Hematopoietic multipotent progenitor cell treated with erythropoietin and hydrocortisone succinate and interleukin-3 and kit ligand, for 17 days (in vitro differentiated cells): ENCODE measurements at regions not wholly inside any gene's neighbourhood (a gene's known extent, or its start where the extent isn't known, plus 50 kb on each side); places are given as distances from the start of the nearest gene placed in this dataset.
"Not testable (repeated sequence)": the region's sequence is repeated elsewhere in the genome, so short reads cannot be mapped to it uniquely, and the experiment has no call there.

ENCODE experiments used
- DNase-seq: peaks from one replicate; pipeline ENCODE4 v3.0.0-alpha.2; 2015; ENCODE audit warnings: low spot score

- no peak for DNase-seq
These were observed 121.1 kb downstream of the BOD1 start for GRCh38 chr5:173495225-173495904.

DNA sequence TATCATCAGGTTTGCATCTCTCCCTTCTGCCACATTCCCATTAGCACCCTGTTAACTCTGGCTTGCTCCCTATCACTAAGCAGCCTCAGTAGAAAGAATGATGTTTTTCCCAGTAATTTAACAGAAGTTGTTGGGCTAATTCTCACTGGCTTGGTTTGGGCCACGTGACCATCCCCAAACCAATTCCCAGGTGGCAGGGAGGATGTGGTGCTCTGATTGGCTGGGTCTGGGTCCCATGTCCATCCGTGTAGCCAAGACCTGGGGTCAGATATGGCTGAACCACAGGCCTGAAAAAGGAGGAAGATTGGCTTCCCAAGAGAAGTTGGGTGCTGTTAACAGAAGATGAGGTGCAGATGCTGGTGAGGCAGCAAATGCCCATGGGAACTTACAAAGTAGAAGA lies 122.0 kb downstream of the BOD1 start:
- no peak for DNase-seq

DNA sequence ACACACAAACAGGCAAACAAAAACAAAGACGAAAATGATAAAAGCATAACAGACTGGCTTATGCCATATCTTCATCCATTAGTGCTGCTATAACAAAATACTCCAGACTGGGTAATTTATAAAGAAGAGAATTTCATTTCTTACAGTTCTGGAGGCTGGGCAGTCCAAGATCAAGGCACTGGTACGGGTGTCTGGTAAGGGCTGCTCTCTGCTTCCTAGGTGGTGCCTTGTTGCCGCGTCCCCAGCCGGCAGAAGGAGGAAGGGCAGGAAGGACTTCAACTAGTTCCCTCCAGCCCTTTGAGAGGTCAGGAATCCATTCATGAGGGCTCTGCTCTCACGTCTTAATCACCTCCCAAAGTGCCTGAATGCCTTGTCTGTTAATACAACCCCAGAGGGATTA lies 122.6 kb downstream of the BOD1 start:
- no peak for DNase-seq

- DNase-seq: no peak
These were observed 123.4 kb downstream of the BOD1 start for GRCh38 chr5:173493040-173493439.

DNA sequence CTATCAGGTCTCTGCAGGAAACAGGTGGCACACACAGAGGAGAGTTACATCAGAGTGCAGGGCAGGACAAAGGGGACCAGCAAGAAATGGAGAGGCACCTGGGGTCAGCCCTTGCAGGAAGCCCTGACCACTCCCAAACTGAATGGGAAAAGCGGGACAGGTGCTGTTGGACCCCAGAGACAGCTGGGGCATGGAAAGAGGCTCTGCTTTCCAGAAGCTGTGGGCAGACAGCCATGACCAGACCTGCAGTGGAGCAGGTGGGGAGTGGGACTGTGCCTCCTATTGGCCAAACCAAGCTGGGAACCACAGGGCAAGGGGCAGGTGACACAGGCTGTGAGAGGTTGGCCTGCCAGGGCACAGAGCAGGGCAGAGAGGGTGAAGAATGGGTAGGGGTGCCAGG lies 125.8 kb downstream of the BOD1 start:
- no peak for DNase-seq

DNA sequence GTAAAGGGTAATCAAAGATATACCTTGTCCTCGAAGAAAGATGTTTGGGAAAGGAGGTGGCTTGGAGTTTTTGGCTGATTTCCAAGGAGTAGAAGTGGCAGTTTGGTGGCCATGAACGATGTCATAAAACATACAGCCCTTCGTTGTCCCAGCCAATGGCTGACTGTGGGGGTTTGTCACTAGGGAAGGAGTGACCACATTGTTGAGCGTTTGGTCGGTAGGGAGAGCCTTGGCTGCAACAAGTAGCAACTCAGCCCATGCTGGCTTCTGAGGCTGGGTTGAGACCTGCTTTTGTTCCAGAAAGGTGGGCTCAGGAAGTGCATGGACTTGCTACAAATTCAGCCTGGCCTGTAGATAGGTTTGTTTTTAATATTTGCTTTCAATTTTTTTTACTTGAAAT lies 128.3 kb downstream of the BOD1 start:
- no peak for DNase-seq

DNA sequence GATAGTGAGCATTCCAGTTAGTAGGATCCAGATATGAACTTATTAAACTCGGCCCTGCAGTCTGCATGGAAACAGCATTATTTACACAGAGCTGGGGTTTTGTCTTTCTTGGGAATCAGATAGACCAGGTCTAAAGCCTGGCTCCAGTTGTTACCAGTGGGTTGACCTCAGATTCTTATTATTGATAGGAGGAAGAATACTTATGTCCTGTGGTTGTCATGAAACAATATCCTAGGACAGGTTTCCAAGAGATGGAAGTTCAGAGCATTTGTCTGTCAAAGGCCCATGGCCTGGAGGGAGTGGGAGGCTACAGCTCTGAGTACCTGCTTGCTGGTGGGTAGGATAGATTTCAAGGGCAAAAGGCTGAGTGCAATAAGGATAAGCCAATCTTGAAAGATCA lies 129.2 kb downstream of the BOD1 start:
- no peak for DNase-seq

DNA sequence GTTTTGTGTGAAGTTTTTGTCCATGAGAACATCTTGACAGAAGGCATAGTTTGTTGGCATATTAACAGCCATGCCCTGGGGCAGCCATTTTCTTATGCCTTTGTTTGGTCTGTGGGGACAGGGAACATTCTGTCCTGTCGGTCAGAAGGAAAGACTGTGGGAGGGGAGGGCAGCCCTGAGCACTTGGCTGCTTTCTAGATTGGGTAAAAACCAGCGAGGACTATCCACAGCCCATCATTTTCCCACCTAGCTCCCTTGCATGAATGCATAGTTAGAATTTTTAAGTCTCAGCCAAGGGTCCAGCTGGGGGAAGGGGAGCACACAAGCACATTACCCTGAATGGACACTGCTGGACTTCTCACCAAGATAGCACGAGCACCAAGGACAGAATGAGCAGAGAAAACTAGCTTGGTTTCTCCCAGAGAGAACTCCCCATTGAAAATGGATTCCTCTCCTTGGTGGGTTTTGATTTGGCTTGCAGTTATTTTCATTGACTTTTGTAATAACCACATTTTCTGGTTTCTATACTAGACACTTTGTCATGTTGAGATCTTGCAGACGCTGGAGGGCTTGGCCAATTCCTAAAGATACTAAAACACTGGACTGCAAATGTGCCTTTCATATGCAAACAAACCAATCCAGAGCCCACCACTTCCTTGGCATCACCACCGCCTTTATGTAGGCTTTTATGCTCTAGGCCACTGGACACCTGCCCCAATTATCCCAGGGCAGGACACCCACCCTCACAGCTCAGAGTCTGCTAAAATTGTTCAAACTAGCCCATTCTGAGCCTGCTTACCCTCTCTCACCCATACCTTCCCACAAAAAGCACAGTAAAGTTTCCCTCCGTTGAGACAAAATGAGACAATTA lies 129.9 kb downstream of the BOD1 start:
- DNase-seq: no peak

DNA sequence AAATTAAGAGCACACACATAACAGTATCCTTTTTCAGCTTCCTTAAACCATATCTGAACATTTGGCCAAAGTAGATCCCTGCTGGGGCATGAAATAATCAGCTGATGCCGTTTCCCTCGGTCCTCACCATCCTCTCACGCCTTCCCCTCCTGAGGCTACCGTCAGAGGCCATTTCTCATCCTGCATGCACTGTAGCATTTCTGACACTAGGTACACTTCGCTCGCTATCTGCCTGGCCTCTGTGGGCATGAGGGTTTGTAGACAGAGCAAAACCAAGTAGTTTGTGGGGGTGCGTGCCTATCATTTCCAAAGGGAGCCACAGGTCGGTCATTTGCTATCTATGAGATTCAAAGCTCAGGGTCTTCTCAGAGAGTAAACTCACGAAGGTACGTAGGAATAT lies 131.9 kb downstream of the BOD1 start:
- DNase-seq: no peak

- DNase-seq: not testable (repeated sequence)
These were observed 132.9 kb downstream of the BOD1 start for GRCh38 chr5:173483599-173483998.

GRCh38 chr5:173483160-173483559 lies 133.3 kb downstream of the BOD1 start:
- no peak for DNase-seq

- DNase-seq: no peak
These were observed 134.6 kb downstream of the BOD1 start for GRCh38 chr5:173481821-173482220.

GRCh38 chr5:173480896-173481295 lies 135.6 kb downstream of the BOD1 start:
- no peak for DNase-seq

DNA sequence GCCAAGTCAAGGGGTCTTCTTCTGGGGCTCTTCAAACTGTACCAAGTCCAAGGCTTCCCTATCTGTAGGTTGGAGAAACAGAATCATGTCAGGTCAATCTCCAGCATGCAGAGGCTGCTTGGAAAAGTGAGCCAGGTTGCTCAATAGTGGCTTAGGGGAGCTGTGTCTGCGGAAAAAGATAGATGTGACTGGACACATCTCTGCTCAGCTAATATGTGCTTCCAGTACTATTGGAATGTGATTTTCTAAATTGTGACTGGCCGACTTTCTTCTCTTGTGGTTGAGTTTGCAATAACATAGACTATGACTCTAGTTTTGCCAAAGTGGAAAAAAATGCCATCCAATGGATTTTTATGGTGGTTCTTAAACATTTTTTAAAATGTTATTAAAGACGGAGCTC lies 136.7 kb downstream of the BOD1 start:
- DNase-seq: no peak

DNA sequence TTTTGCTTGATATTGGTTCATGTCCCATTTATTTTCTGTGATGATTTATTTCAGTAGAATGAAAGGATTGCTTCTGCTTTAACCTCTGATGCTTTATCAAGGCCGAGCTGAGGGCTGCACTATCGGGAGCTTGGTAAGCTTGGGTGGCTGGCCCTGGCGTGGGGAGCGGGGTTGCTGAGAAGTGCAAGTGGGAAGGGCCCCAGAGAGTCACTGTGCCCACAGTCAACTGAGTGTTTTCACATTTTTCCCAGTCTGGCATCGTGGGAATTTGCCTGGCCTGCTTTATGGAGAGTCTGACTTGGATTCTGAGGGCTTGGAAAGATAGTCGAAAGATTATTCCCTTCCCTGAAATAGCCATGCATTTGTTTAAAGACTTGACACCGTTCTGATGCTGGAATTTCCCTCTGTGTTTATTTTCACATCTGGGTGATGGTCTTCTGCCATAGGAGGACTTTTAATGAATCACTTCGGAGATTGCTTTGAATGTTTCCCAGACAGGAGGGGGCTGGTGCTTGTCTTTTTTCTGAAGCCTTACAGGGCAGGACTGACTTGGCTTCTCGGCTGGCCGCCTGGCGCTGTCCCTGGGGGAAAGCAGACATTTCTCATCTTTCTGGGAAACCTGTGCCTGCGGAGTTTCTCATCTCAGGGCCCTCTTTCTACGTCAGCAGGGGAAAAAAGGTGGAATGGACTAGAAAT lies 139.0 kb downstream of the BOD1 start:
- DNase-seq: no peak

- DNase-seq: no peak
These were observed 140.7 kb downstream of the BOD1 start for GRCh38 chr5:173475780-173476179.

GRCh38 chr5:173474881-173475287 lies 141.6 kb downstream of the BOD1 start:
- DNase-seq: no peak

DNA sequence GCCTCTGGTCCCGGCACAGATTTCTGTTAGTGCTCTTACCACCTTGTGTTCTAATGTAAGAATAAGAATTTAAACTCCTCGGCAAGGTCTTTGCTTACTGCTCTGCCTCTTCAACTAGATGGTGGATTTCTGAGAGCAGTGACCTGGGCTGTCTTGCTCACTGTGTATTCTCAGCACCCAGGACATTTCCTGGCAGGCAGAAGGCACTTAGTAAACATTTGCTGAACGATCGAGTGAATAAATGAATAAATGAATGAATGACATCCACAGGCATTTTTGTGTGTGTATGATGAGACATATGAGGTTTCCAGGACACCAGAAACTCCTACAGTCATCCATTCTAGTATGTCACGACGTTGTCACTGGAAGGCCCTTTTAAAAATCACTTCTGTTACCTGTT lies 143.2 kb downstream of the BOD1 start:
- DNase-seq: no peak

- DNase-seq: no peak
These were observed 143.6 kb downstream of the BOD1 start for GRCh38 chr5:173472784-173473278.

- DNase-seq: no peak
These were observed 143.9 kb upstream of the STC2 start for GRCh38 chr5:173472164-173472563.

DNA sequence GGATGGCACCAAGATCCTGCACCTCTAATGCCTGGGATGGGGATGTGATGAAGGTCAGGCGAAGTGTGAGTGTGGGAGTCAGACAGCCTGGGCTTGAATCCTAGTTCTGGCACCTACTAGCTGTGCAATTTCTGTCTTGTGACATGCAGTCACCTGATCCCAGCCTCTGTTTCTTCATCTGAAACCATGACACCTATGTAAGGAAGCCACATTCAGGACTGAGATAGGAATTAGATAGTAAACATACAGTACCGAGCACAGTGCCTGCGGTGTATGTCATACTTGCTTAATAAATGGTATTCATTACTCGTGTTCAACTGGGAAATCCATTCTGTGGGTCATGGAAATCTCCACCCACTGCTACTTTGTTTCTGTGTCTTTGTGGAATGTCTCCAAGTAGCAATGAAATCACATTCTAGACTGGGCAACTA lies 140.6 kb upstream of the STC2 start:
- no peak for DNase-seq

DNA sequence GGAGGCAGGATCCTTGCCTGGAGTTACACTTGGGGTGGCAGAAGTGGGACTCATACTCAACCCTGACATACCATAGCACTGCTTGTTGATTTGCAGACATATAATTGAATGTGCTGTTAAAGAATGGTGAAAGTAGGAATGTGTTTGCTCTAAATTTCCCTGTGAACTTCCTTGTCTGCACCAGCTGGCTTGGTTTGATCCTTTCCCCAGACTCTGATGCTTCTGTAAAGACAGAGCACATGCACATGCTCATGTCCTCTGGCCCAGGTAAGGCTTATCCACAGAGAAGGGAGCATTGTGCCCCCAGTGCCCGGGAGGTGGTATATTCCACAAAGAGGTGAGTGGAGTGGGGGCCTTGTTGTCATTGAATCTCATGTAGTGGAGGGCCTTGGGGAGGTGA lies 138.0 kb upstream of the STC2 start:
- DNase-seq: no peak

DNA sequence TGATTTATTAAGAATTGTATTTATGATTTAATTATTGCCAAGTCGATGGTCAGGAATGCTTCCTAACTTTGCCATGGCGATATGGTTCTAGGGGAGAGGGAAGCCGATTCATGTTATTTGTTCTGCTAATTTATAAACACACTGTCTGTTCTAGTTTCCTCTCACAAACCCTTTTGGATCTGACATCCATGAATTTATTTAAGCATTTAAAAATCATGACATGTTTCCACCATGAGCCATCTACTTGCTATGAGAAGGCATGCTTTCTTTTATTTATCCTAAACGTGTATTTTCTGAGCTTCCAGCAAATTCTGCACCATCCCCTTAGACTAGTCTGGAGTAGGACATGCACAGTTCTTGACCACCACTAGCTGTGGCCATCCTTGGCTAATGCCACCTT lies 136.6 kb upstream of the STC2 start:
- no peak for DNase-seq
